DND-41 (cell line): ENCODE measurements at regions not wholly inside any gene's neighbourhood (a gene's known extent, or its start where the extent isn't known, plus 50 kb on each side); places are given as distances from the start of the nearest gene placed in this dataset.

ENCODE experiments used
- ATAC-seq: fragments of 200-7000 bp; cut with Tn5 transposase; 3 replicates; pipeline ENCODE4 v1.9.1; 2021; ENCODE audit warnings: low read depth; ENCODE audit not compliant: insufficient read depth
- DNase-seq: peaks from one replicate; pipeline ENCODE4 v3.0.0-alpha.2; 2020
- H2AFZ ChIP-seq: 2 replicates; pipeline ENCODE4 v1.6.0; 2012; ENCODE audit warnings: low read depth, low read length
- H3K27ac ChIP-seq: 2 replicates; pipeline ENCODE4 v1.5.1; 2012; ENCODE audit warnings: low read length, inconsistent platforms
- H3K27me3 ChIP-seq: fragments of 200-600 bp; sonication (generic); 2 replicates; pipeline ENCODE4 v1.6.0; 2012; ENCODE audit warnings: low read length, mild to moderate bottlenecking, inconsistent platforms; ENCODE audit not compliant: insufficient read depth, poor library complexity
- H3K36me3 ChIP-seq: 2 replicates; pipeline ENCODE4 v1.5.1; 2012; ENCODE audit warnings: low read length, inconsistent platforms; ENCODE audit not compliant: insufficient read depth
- H3K4me1 ChIP-seq: 2 replicates; pipeline ENCODE4 v1.5.1; 2012; ENCODE audit warnings: mild to moderate bottlenecking, low read length; ENCODE audit not compliant: insufficient read depth
- H3K4me2 ChIP-seq: 2 replicates; pipeline ENCODE4 v1.6.0; 2012; ENCODE audit warnings: mild to moderate bottlenecking, moderate library complexity, low read length, inconsistent platforms; ENCODE audit not compliant: insufficient read depth
- H3K4me3 ChIP-seq, 2 experiments: fragments of 200-600 bp in 1 of 2; shearing (Covaris generic) in 1 of 2; 2 replicates each; pipeline ENCODE4 v1.5.1; 2012 to 2016; ENCODE audit warnings: inconsistent platforms in 2 of 2, low read length in 2 of 2, mild to moderate bottlenecking in 2 of 2, low read depth in 1 of 2, moderate library complexity in 1 of 2
- H3K79me2 ChIP-seq: 2 replicates; pipeline ENCODE4 v1.6.0; 2012; ENCODE audit warnings: low read length, inconsistent platforms; ENCODE audit not compliant: insufficient read depth
- H3K9ac ChIP-seq: 2 replicates; pipeline ENCODE4 v1.6.0; 2012; ENCODE audit warnings: low read depth, mild to moderate bottlenecking, inconsistent platforms, low read length, moderate library complexity
- H3K9me3 ChIP-seq: 2 replicates; pipeline ENCODE4 v1.5.1; 2012; ENCODE audit warnings: low read length, moderate library complexity, mild to moderate bottlenecking, inconsistent platforms; ENCODE audit not compliant: insufficient read depth, severe bottlenecking
- H4K20me1 ChIP-seq: 2 replicates; pipeline ENCODE4 v1.6.0; 2012; ENCODE audit warnings: low read length; ENCODE audit not compliant: insufficient read depth
- CTCF ChIP-seq: IDR thresholded peaks from 2 replicates; pipeline ENCODE4 v1.5.1; 2012; ENCODE audit warnings: borderline replicate concordance, low read length, moderate library complexity, mild to moderate bottlenecking; ENCODE audit not compliant: poor library complexity, severe bottlenecking; ENCODE audit errors: extremely low read depth
- EZH2 ChIP-seq: IDR thresholded peaks from 3 replicates; pipeline ENCODE4 v1.6.1; 2012; ENCODE audit warnings: borderline replicate concordance, low read depth, mild to moderate bottlenecking, moderate library complexity, low read length, inconsistent platforms; ENCODE audit not compliant: severe bottlenecking

- Histone ChIP-seq H2AFZ (no peak overlapping the region), H3K79me2 (no peaks in the 10 kb centered on the region), H3K4me1 (no peaks in the 10 kb centered on the region), H3K27ac (no peak overlapping the region), H3K9me3 (no peaks in the 10 kb centered on the region), H3K36me3 (no peaks in the 10 kb centered on the region), H4K20me1 (no peaks in the 10 kb centered on the region), H3K9ac (no peak overlapping the region), H3K4me2 (no peak overlapping the region), H3K27me3 (no peaks in the 10 kb centered on the region), H3K4me3 (no peak overlapping the region)
- DNase-seq (peak; percentile 16), ATAC-seq (peak; percentile 72)
- peak; percentile 88 for TF ChIP-seq CTCF
- no peak for TF ChIP-seq EZH2
Measured at GRCh38 chr12:30806989-30807694, 52.4 kb upstream of the CAPRIN2 start.

DNA sequence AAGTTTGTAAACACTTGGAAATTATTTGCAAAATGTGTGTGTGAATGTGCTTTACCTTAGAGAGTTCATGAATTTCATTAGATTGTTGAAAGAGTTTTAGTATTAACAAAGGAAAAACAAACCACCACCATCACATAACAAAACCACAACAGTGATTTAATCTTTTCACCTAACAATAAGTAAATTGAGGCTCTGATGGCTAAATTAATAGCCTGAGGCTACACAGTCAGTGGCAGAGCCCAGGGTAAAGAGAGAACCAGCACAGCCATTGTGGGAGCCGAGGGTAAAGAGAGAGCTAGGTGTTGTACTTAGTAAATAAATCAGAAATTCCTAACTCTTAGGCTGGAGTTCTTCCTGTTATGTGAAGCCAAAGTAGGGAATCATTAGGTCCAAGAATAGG lies 51.2 kb upstream of the CAPRIN2 start:
- TF ChIP-seq CTCF, result no peak
- no peak for TF ChIP-seq EZH2
- H3K27me3 ChIP-seq, result no peaks in the 10 kb centered on the region

More for the DNA sequence above, 51.2 kb upstream of the CAPRIN2 start:
- Histone ChIP-seq H3K27ac (no peak overlapping the region), H3K4me1 (no peaks in the 10 kb centered on the region), H3K4me2 (no peak overlapping the region), H3K36me3 (no peaks in the 10 kb centered on the region), H2AFZ (no peak overlapping the region), H3K9me3 (no peaks in the 10 kb centered on the region), H3K79me2 (no peaks in the 10 kb centered on the region), H3K4me3 (no peak overlapping the region), H4K20me1 (no peaks in the 10 kb centered on the region), H3K9ac (no peak overlapping the region)
- no peak for DNase-seq
- ATAC-seq, result no peak
